ENCODE measurements at regions not wholly inside any gene's neighbourhood (a gene's known extent, or its start where the extent isn't known, plus 50 kb on each side); places are given as distances from the start of the nearest gene placed in this dataset.

- H3K4me3 ChIP-seq = no peak overlapping the region
- no peaks in the 10 kb centered on the region for H4K20me1 ChIP-seq (ENCODE audit: control insufficient read depth, insufficient read depth)
- TF ChIP-seq SP1 (IDR thresholded peaks at IDR 0.05; ENCODE audit: low read depth, low read length) = no peak
- no peak for TF ChIP-seq TCF3 (IDR thresholded peaks at IDR 0.05; ENCODE audit: borderline replicate concordance, insufficient read depth, low read depth, low read length)
- TF ChIP-seq RAD21 (IDR thresholded peaks at IDR 0.05; ENCODE audit: insufficient read depth, low read depth, low read length) = no peak
- no peak for TF ChIP-seq POLR2A (IDR thresholded peaks at IDR 0.05; ENCODE audit: low read depth, low read length)
- no peak for TF ChIP-seq USF2 (IDR thresholded peaks at IDR 0.05; ENCODE audit: borderline replicate concordance, low read depth, low read length)
- TF ChIP-seq ZNF592 (IDR thresholded peaks at IDR 0.05) = no peak
- no peak for TF ChIP-seq CHD4 (IDR thresholded peaks at IDR 0.05)
- TF ChIP-seq TBL1XR1 (IDR thresholded peaks at IDR 0.05; ENCODE audit: low read depth, low read length) = no peak
- TF ChIP-seq CEBPZ (IDR thresholded peaks at IDR 0.05; ENCODE audit: low read depth, low read length) = no peak
- TF ChIP-seq WRNIP1 (IDR thresholded peaks at IDR 0.05; ENCODE audit: borderline replicate concordance, low read depth, low read length) = no peak
- no peak for TF ChIP-seq FOS (IDR thresholded peaks at IDR 0.05; ENCODE audit: borderline replicate concordance, extremely low read depth, insufficient read length)
- no peak for TF ChIP-seq ESRRA (IDR thresholded peaks at IDR 0.05; ENCODE audit: low read length)
- TF ChIP-seq CREB1 (IDR thresholded peaks at IDR 0.05; ENCODE audit: low read depth) = no peak
- no peaks in the 10 kb centered on the region for H3K4me1 ChIP-seq (ENCODE audit: control insufficient read depth, insufficient read depth, low read length)
- ATAC-seq = no peak
- H3K9me3 ChIP-seq (replicated peaks; ENCODE audit: control insufficient read depth, insufficient read depth, low read length) = no peaks in the 10 kb centered on the region
- no peak for FAIRE-seq
- no peaks in the 10 kb centered on the region for H3K27me3 ChIP-seq (replicated peaks in 1 of 2; ENCODE audit: control insufficient read depth in 2 of 2, insufficient read depth in 2 of 2, low read length in 1 of 2)
- DNase-seq (ENCODE audit: low read depth, low spot score) = no peak
- H3K9ac ChIP-seq (ENCODE audit: control insufficient read depth, insufficient read depth, low read length) = no peak overlapping the region
- intact Hi-C loops (cut with micrococcal nuclease; ENCODE audit: unreplicated experiment) = no loop called here
- no TSS peak for BruUV-seq (replicated peaks)
- POLR2A ChIA-PET = no interaction called here
- CTCF ChIA-PET = no interaction called here
- RAD21 ChIA-PET (ENCODE audit: unreplicated experiment) = no interaction called here
- no peaks in the 10 kb centered on the region for H3K36me3 ChIP-seq (ENCODE audit: control insufficient read depth in 2 of 2, insufficient read depth in 2 of 2, low read length in 1 of 2)
- SMC1A ChIA-PET (ENCODE audit: uncharacterized antibody, unreplicated experiment) = interaction anchor here (1.4 kb wide), 1 partner anchor 18 kb away, joined by 3 read pairs; no protein-coding TSS in a partner anchor
- in situ Hi-C loops (cut with MboI) = no loop called here
- H3K27ac ChIP-seq (ENCODE audit: control insufficient read depth, insufficient read depth) = no peak overlapping the region
- WGBS (ENCODE audit: insufficient coverage, insufficient replicate concordance, low lambda C conversion rate, missing lambda C conversion rate) = 26% methylated on average over 6 of the region's 6 CpGs
- H2AFZ ChIP-seq (ENCODE audit: control insufficient read depth, low read depth, low read length) = no peak overlapping the region
- no peaks in the 10 kb centered on the region for H3K79me2 ChIP-seq (ENCODE audit: control insufficient read depth, insufficient read depth, low read length)
- no peak overlapping the region for H3K4me2 ChIP-seq (ENCODE audit: control insufficient read depth, insufficient read depth)
Observed at GRCh38 chr10:121375172-121375571, 223.1 kb downstream of the FGFR2 start.

All from GM12878 (cell line).